SK-N-SH (cell line): ENCODE measurements at regions not wholly inside any gene's neighbourhood (a gene's known extent, or its start where the extent isn't known, plus 50 kb on each side); places are given as distances from the start of the nearest gene placed in this dataset.

Source experiments
- CTCF ChIP-seq: fragments of 200-600 bp; sonication (generic); IDR thresholded peaks from 2 replicates; pipeline ENCODE4 v1.6.1; 2017; ENCODE audit warnings: antibody characterized with exemption, mild to moderate bottlenecking, moderate library complexity
- JUND ChIP-seq: IDR thresholded peaks from 2 replicates; pipeline ENCODE4 v1.4.0; 2012
- POLR2AphosphoS5 ChIP-seq: IDR thresholded peaks from 2 replicates; pipeline ENCODE4 v1.6.1; 2012; ENCODE audit warnings: low read depth, low read length

- TF ChIP-seq CTCF (no peak), JUND (no peak), POLR2AphosphoS5 (no peak)
Measured at GRCh38 chr10:6349846-6350535, 147.3 kb downstream of the PFKFB3 start.
